ENCODE measurements at regions not wholly inside any gene's neighbourhood (a gene's known extent, or its start where the extent isn't known, plus 50 kb on each side); places are given as distances from the start of the nearest gene placed in this dataset.

GRCh38 chr14:101462726-101463565, 98.3 kb upstream of the DIO3 start:
- TF ChIP-seq, protein P1, sequence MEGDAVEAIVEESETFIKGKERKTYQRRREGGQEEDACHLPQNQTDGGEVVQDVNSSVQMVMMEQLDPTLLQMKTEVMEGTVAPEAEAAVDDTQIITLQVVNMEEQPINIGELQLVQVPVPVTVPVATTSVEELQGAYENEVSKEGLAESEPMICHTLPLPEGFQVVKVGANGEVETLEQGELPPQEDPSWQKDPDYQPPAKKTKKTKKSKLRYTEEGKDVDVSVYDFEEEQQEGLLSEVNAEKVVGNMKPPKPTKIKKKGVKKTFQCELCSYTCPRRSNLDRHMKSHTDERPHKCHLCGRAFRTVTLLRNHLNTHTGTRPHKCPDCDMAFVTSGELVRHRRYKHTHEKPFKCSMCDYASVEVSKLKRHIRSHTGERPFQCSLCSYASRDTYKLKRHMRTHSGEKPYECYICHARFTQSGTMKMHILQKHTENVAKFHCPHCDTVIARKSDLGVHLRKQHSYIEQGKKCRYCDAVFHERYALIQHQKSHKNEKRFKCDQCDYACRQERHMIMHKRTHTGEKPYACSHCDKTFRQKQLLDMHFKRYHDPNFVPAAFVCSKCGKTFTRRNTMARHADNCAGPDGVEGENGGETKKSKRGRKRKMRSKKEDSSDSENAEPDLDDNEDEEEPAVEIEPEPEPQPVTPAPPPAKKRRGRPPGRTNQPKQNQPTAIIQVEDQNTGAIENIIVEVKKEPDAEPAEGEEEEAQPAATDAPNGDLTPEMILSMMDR (IDR thresholded peaks at IDR 0.05) = no peak
- TF ChIP-seq ZFX (IDR thresholded peaks at IDR 0.05; ENCODE audit: borderline replicate concordance) = no peak

All from 22Rv1 (cell line).